ENCODE measurements at regions not wholly inside any gene's neighbourhood (a gene's known extent, or its start where the extent isn't known, plus 50 kb on each side); places are given as distances from the start of the nearest gene placed in this dataset.

GRCh38 chr20:52824494-52825216, 147.5 kb upstream of the TSHZ2 start:
- POLR2A ChIA-PET: no interaction called here

GRCh38 chr20:52823303-52823702, 148.9 kb upstream of the TSHZ2 start:
- TF ChIP-seq CTCF (IDR thresholded peaks at IDR 0.05; ENCODE audit: low read depth, low read length): no peak

More at GRCh38 chr20:52824494-52825216, 147.5 kb upstream of the TSHZ2 start:
- H3K4me3 ChIP-seq (ENCODE audit: low read depth, low read length): no peak overlapping the region
- no peak for DNase-seq (ENCODE audit: low read depth, low spot score)
- TF ChIP-seq CTCF (IDR thresholded peaks at IDR 0.05; ENCODE audit: low read depth, low read length): no peak
- H3K9me3 ChIP-seq (ENCODE audit: control insufficient read depth, insufficient read depth, low read length): no peaks in the 10 kb centered on the region
- CTCF ChIA-PET: interaction anchor here (0.7 kb wide), 1 partner anchor 444 kb away, joined by 3 read pairs; no protein-coding TSS in a partner anchor
- H3K27me3 ChIP-seq (ENCODE audit: control insufficient read depth, insufficient read depth, low read length): no peaks in the 10 kb centered on the region
- no peak overlapping the region for H3K27ac ChIP-seq (ENCODE audit: low read depth, low read length)

GRCh38 chr20:52820641-52821292, 151.4 kb upstream of the TSHZ2 start:
- TF ChIP-seq CTCF (IDR thresholded peaks at IDR 0.05; ENCODE audit: low read depth, low read length): no peak
- DNase-seq (ENCODE audit: low read depth, low spot score): no peak
- ChIA-PET CTCF (no interaction called here), POLR2A (no interaction called here)
- Histone ChIP-seq H3K9me3 (ENCODE audit: control insufficient read depth, insufficient read depth, low read length) (0 out of 2 replicates have a peak, but pooled peaks cover 3% of the 10 kb centered on the region), H3K4me3 (ENCODE audit: low read depth, low read length) (no peak overlapping the region), H3K27ac (ENCODE audit: low read depth, low read length) (no peak overlapping the region), H3K27me3 (ENCODE audit: control insufficient read depth, insufficient read depth, low read length) (no peaks in the 10 kb centered on the region)

More at GRCh38 chr20:52823303-52823702, 148.9 kb upstream of the TSHZ2 start:
- Histone ChIP-seq H3K4me3 (ENCODE audit: low read depth, low read length) (no peak overlapping the region), H3K27me3 (ENCODE audit: control insufficient read depth, insufficient read depth, low read length) (no peaks in the 10 kb centered on the region), H3K27ac (ENCODE audit: low read depth, low read length) (no peak overlapping the region), H3K9me3 (ENCODE audit: control insufficient read depth, insufficient read depth, low read length) (0 out of 2 replicates have a peak, but pooled peaks cover 2% of the 10 kb centered on the region)
- CTCF ChIA-PET: no interaction called here
- DNase-seq (ENCODE audit: low read depth, low spot score): no peak
- POLR2A ChIA-PET: no interaction called here

- POLR2A ChIA-PET: no interaction called here
- no peak for TF ChIP-seq CTCF (IDR thresholded peaks at IDR 0.05; ENCODE audit: low read depth, low read length)
- Histone ChIP-seq H3K27ac (ENCODE audit: low read depth, low read length) (no peak overlapping the region), H3K27me3 (ENCODE audit: control insufficient read depth, insufficient read depth, low read length) (no peaks in the 10 kb centered on the region), H3K9me3 (ENCODE audit: control insufficient read depth, insufficient read depth, low read length) (0 out of 2 replicates have a peak, but pooled peaks cover 3% of the 10 kb centered on the region), H3K4me3 (ENCODE audit: low read depth, low read length) (no peak overlapping the region)
- CTCF ChIA-PET: no interaction called here
- DNase-seq (ENCODE audit: low read depth, low spot score): no peak
Measured at GRCh38 chr20:52818491-52818890, 153.7 kb upstream of the TSHZ2 start.

GRCh38 chr20:52817981-52818380, 154.2 kb upstream of the TSHZ2 start:
- no peak for TF ChIP-seq CTCF (IDR thresholded peaks at IDR 0.05; ENCODE audit: low read depth, low read length)
- ChIA-PET CTCF (no interaction called here), POLR2A (no interaction called here)
- no peaks in the 10 kb centered on the region for H3K27me3 ChIP-seq (ENCODE audit: control insufficient read depth, insufficient read depth, low read length)
- H3K9me3 ChIP-seq (ENCODE audit: control insufficient read depth, insufficient read depth, low read length): 0 out of 2 replicates have a peak, but pooled peaks cover 3% of the 10 kb centered on the region
- no peak overlapping the region for H3K27ac ChIP-seq (ENCODE audit: low read depth, low read length)
- DNase-seq (ENCODE audit: low read depth, low spot score): no peak
- no peak overlapping the region for H3K4me3 ChIP-seq (ENCODE audit: low read depth, low read length)

Data from AG04450 (cell line).